ENCODE measurements at regions not wholly inside any gene's neighbourhood (a gene's known extent, or its start where the extent isn't known, plus 50 kb on each side); places are given as distances from the start of the nearest gene placed in this dataset.

DNA sequence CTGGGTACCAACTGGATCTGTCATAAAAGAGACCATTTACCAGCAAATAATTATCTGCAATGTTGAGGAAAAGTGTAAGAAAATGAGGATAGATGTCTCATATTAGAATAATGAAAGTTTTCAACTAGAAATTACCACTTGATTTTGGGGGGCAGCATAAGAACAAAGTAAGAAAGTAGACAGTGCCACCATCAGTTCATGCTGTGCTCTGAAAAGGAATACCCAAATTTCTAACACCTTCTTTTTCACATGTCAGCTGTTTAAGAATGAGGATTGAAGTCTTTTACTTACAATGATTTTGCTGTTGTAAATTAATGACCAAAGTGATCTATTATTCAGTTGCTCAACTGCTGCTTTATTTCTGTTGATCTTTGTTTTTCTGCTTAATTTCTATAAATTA lies 578.3 kb downstream of the ETV1 start:
- TF ChIP-seq SNAI2 (CRISPR knock-in tag; IDR thresholded peaks at IDR 0.05) = no peak
- no peak for TF ChIP-seq ZFP3 (CRISPR knock-in tag; IDR thresholded peaks at IDR 0.05)

Data from SK-N-SH treated with all-trans-retinoic acid at 6 μM for 48 hours (cell line).